GM15510 (cell line): ENCODE measurements at regions not wholly inside any gene's neighbourhood (a gene's known extent, or its start where the extent isn't known, plus 50 kb on each side); places are given as distances from the start of the nearest gene placed in this dataset.

Source experiments
- POLR2A ChIP-seq: IDR thresholded peaks from 3 replicates; pipeline ENCODE4 v1.6.1; 2011; ENCODE audit warnings: borderline replicate concordance; ENCODE audit not compliant: insufficient read length; ENCODE audit errors: extremely low read depth

DNA sequence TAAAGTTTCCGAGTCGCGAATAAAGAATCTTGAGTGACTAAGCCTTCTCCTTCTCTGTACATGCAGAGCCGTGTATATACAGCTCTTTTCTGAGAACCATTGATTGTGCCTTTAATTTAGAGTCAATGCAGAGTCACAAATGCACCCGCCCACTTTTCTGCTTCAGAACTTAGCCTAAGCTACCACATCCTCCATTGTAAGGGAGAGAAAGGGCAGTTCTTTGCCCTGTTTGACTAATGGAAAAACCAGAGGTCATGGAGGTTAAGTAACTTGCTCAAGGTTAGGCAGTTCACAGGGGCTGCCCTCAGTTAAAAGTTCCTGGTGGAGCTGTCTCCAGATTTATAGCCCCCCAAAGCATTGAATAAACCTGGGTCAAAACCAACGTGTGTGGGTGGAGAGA, 139.6 kb downstream of the TOMM20 start:
- no peak for TF ChIP-seq POLR2A

DNA sequence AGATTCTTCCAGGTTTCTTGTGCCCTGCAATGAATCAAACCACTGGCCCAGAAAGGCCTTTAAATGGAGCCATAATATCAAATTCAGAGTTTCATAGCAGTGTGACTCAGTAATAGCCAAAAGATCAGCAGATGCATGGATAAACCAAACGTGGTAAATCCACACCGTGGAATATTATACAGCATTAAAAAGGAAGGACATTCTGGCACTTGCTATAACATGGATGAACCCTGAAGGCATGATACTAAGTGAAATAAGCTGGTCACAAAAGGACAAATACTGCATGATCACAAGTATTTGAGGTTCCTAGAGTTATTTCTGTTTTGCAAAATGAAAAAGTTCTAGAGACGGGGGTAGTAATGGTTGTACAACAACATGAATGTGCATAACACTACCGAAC, 140.1 kb downstream of the TOMM20 start:
- no peak for TF ChIP-seq POLR2A

DNA sequence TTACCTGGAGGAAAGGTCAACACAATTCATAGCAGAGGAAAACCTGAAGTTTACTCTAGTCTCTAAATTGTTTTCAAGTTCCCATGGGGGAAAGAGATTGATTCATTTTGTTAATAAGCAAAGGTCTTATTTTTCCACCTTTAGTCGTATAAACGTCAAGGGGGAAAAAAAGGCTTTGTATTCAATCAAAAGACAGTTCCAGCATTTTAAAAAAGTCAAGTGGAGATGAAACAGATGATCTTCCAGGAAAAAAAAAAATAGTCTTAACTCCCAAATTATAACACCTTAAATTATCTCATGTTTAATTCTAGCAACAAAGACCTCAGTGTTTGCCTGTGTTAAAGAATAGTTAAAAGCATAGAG, 140.5 kb downstream of the TOMM20 start:
- TF ChIP-seq POLR2A, result no peak

DNA sequence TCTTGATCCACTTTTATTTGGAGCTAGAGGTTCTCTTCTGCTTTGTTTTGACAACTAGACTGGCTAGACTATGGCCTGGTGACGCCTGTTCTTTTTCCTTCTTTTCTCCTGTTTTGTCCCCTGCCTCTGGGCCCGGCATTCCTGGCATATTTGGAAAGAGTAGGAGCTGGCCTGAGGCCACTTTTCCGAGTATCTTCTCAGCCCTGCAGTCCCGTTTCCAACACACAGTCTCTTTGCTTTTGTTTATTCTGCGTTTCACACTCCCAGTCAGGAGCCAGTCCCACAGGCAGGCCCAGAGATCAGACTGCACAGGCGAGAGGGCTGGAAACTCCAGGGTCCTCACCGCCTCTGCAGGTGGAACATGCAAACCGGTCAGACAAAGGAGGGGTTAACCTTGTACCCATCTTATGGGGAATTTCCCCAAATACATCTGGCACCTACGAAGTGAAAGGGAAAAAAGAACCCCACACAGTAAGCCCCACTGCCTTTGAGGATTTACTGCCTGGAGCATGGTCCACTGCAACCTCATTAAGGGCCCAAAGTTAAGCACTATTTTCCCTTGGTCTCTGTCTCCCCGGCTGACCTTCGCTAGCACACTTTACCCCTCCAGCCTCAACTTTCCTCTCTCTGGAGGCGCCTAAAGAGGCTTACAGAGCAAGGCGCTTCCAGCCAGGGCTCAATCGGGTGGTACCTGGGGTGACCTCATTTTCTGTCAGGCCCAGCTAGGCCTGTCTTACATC, 141.1 kb downstream of the TOMM20 start:
- peak; percentile 16 for TF ChIP-seq POLR2A

DNA sequence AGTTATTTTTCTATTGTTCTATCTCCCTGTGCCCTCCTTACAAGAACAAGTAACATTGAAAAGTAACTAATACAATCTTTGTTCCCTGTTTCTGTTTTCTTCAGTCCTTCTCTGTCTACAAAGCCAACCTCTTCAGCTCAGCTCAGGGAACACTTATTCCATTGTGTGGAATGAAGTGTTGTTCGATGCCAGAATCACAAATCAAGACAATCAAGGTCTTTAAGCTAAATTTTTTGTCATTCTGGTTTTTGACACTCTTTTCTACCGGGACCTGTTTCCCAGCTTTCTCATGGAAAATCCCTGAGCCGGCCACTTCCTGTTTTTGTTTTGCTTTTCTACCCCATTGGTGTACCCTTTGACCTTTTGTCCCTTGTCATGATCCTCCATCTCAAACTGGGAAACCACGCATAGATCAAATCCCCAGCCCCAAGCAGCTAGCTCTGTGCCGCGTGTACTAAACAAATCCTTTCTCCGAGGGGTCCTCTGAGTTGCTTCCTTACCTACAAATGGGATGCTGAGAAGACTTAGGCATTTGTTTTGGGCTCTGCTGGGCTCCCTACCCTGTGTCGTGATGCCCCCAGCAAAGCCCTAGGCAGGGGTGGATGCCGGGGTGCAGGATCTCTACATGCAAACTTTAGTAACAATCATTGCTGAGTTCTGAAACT, 141.8 kb downstream of the TOMM20 start:
- TF ChIP-seq POLR2A, result no peak

DNA sequence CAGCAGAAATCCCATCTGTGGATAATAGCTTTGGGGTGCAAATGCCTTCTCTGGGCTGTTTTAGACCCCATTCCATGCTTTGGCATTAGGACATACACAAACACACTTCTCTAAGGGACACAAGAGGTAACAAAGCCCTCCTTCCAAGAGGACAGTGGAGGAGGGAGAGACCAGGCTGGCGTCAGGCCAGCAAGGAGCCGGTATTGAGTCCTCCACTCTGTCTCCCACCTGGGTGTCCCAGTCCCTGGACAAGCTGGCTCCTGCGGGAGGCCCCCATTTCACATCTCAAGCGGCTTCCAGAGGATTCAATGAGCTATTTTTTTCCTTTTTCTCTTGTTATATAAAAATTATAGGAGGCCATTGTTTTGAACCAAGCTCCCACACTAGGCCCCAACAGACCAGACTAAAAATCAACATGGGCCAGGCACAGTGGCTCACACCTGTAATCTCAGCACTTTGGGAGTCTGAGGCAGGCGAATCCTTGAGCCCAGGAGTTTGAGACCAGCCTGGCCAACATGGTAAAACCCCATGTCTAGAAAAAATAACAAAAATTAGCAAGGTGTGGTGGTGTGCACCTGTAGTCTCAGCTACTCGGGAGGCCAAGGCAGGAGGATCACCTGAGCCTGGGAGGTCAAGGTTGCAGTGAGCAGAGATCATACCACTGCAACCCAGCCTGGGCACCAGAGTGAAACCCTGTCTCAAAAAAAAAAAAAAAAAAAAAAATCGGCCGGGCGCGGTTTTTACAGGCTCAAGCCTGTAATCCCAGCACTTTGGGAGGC, 142.9 kb downstream of the TOMM20 start:
- no peak for TF ChIP-seq POLR2A

DNA sequence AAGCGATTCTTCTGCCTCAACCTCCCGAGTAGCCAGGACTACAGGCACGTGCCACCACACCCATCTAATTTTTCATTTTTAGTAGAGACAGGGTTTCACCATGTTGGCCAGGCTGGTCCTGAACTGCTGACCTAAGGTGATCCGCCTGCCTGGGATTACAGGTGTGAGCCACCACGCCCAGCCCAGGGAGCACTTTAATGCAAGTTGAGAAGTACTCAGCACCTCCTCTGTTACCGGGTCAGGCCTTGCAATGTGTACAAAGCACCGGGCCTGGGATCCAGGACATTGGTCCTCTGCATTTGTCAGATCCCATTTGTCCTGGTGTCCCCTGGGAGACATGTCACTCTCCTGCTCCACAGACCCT, 143.6 kb downstream of the TOMM20 start:
- no peak for TF ChIP-seq POLR2A

DNA sequence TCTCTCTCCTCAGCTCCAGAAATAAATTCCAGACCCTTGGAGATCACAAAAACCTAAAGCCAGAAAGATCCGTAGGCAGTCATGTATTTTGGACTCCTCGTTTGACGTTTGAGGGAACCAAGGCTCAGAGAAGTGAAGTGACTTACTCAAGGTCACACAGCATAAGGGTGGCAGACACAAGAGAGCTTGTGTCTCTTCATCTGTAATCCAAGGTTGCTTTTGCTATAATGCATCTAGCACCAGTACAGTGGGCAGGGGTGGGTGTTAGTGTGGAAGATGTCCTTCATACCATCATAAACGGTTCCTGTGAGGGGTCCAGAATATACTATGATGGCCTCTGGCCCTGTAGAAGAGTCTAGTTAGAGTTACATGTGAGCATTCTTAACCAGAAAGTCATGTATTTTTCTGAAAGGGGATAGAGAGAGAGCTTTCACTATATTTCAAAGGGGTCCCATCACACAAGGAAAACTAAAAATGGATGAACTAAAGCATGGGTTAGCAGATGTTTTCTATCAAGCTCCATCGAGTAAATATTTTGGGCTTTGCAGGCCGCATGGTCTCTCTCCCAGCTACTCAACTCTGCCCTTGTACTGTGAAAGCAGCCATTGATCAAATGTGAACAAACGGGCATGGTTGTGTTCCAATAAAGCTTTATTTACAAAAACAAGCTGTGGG, 144.9 kb downstream of the TOMM20 start:
- TF ChIP-seq POLR2A, result no peak

DNA sequence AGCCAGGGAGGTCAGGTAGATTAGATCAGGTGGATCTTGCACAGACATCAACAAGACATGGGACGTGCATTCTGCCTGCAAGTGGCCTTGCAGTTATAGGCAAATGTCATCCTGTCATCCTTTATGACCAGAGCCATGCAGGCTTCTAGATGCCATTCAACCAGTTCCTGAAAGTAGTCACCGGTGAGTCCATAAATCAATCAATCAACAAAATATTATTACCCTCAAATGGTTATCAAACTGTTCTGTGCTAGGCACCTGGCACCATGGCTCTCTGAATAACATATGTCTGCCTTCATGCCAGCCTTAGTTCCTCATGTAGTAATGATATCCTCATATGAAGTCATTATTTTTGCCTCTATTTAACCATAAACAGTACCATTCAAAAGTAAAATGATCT, 146.9 kb downstream of the TOMM20 start:
- TF ChIP-seq POLR2A, result no peak

DNA sequence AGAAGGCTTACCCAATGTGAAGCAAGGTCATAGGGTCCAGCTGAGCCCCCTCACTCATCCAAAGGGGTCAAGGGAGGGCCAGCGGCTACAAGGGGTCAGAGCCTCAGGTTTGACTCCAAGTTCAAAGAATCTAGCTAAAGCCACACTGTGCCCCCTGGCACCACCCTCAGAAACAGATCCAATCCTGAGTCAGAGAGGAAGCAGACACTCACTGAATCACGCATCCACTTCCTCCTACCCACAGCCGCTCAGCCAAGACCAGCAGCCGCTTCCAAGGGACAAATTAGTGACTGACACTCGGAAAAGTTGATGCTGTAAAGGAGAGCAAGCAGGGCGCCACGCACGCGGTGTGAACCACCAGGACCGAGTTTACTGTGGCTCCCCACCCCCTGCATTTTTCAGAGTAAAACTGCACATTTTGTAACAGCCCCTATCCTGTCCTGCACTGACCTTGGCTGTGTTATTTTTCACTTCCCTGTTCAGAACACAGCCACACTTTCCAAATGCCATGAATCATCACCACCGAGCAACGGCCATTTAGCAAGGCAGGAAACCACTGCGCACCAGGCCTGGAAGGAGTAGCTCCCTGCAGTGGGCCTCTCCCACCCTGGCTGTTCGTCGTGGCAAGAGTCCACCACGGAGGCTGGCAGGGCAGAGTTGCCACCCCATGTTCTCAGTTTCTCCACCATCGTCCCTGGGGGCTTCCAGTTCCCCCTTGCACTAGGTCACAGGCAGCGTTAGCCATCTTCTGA, 147.8 kb downstream of the TOMM20 start:
- TF ChIP-seq POLR2A, result no peak

DNA sequence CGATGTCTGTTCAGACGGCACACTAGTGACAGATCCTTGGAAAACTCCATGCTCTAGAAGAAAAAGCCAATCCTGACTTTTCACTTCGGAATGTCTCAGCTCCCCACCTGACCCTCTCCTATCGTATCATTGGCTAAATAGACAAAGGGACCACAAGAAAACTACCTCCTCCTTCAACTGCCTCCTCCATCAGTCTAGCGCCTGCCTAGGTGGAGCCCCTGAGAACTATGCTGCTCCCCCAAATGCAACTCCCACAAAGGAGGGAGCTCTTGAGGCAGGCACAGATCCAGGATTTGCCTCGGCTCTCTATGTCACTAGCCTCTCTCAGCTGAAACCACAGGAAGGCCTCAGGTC, 148.4 kb downstream of the TOMM20 start:
- TF ChIP-seq POLR2A, result no peak

DNA sequence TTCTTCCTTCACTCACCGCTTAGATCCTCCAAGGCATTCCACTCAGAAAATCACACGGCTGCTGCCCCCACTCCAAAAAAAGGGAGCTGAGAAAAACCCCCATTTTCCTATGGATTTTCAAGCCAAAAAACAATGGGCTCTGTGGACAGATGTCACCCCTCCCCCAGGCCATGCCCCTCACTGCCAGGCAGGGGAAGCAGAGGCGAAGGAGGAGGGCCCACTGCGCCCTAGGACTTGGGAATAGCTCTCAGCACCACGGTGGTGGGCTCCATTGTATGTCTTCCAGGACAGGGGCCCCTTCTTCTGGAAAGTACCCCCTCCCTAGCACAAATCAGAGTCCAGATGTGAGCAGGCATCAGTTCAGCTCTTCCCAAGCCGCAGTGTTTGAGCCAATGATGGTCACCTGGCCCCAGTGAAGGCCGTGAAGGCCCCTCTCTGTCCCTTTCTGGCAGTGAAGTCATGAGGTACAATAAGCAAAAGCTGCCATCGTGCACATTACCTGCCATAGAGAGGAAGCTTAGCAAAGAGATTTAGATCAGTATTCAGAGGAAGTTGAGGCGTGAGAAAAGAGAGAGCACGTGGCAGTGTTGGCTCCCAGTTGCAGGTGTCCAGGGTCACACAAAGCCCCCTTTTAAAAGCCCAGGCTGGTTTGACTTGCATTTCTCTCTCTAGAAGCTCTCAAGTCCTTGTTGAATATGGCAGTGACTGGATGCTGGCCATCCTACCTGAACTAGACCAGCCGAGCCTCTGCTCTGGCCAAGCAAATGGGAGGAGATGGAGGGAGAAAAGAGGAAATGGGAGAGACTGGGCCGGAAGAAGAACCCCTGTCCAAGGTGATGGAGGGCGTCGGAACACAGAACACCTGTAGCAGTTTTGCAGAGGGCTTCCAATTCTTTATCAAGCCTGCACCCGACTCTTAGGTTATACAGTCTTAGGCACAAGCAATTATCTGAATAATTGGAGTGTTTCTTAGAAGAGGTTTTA, 149.0 kb downstream of the TOMM20 start:
- TF ChIP-seq POLR2A, result no peak
